Retina (tissue), 1 donor: ENCODE measurements at regions not wholly inside any gene's neighbourhood (a gene's known extent, or its start where the extent isn't known, plus 50 kb on each side); places are given as distances from the start of the nearest gene placed in this dataset.
"Not testable (repeated sequence)": the region's sequence is repeated elsewhere in the genome, so short reads cannot be mapped to it uniquely, and the experiment has no call there.

Experiments
- DNase-seq: peaks from one replicate; pipeline ENCODE4 v3.0.0-alpha.2; 2016

GRCh38 chr12:131497966-131498365 lies 212.9 kb upstream of the SFSWAP start:
- DNase-seq: no peak

- no peak for DNase-seq
These were observed 211.6 kb upstream of the SFSWAP start for GRCh38 chr12:131499160-131499863.

- no peak for DNase-seq
These were observed 211.1 kb upstream of the SFSWAP start for GRCh38 chr12:131499864-131500190.

GRCh38 chr12:131500564-131500963 lies 210.3 kb upstream of the SFSWAP start:
- DNase-seq: no peak

- DNase-seq: no peak
These were observed 205.3 kb upstream of the SFSWAP start for GRCh38 chr12:131505561-131505960.

- no peak for DNase-seq
These were observed 204.5 kb upstream of the SFSWAP start for GRCh38 chr12:131506426-131506825.

GRCh38 chr12:131507094-131507493 lies 203.8 kb upstream of the SFSWAP start:
- DNase-seq: peak; percentile 28

- DNase-seq: no peak
These were observed 203.0 kb upstream of the SFSWAP start for GRCh38 chr12:131507881-131508280.

GRCh38 chr12:131509701-131510100 lies 201.2 kb upstream of the SFSWAP start:
- no peak for DNase-seq

- no peak for DNase-seq
These were observed 200.5 kb upstream of the SFSWAP start for GRCh38 chr12:131510431-131510830.

GRCh38 chr12:131511391-131511802 lies 199.5 kb upstream of the SFSWAP start:
- no peak for DNase-seq

- DNase-seq: no peak
These were observed 198.9 kb upstream of the SFSWAP start for GRCh38 chr12:131511803-131512561.

- DNase-seq: no peak
These were observed 197.3 kb upstream of the SFSWAP start for GRCh38 chr12:131513606-131514005.

GRCh38 chr12:131520553-131520952 lies 190.3 kb upstream of the SFSWAP start:
- DNase-seq: not testable (repeated sequence)

- DNase-seq: no peak
These were observed 189.6 kb upstream of the SFSWAP start for GRCh38 chr12:131521326-131521725.

- DNase-seq: no peak
These were observed 184.9 kb upstream of the SFSWAP start for GRCh38 chr12:131525795-131526508.

GRCh38 chr12:131527092-131527491 lies 183.8 kb upstream of the SFSWAP start:
- DNase-seq: no peak

GRCh38 chr12:131527736-131528135 lies 183.2 kb upstream of the SFSWAP start:
- no peak for DNase-seq

GRCh38 chr12:131528144-131528543 lies 182.7 kb upstream of the SFSWAP start:
- no peak for DNase-seq

- DNase-seq: no peak
These were observed 182.2 kb upstream of the SFSWAP start for GRCh38 chr12:131528667-131529066.

- DNase-seq: no peak
These were observed 181.5 kb upstream of the SFSWAP start for GRCh38 chr12:131529196-131530040.

- DNase-seq: no peak
These were observed 180.9 kb upstream of the SFSWAP start for GRCh38 chr12:131530041-131530332.

- DNase-seq: no peak
These were observed 180.5 kb upstream of the SFSWAP start for GRCh38 chr12:131530422-131530821.
